SK-N-SH (cell line): ENCODE measurements at regions not wholly inside any gene's neighbourhood (a gene's known extent, or its start where the extent isn't known, plus 50 kb on each side); places are given as distances from the start of the nearest gene placed in this dataset.

ENCODE experiments used
- CTCF ChIA-PET: fragments of 300-600, 350-600 bp; formaldehyde crosslinking; extraction: SDS; loops from one replicate; lab custom pipeline; 2021; lab: Yijun Ruan, JAX
- POLR2A ChIA-PET: fragments of 350-600 bp; sonication (Branson Sonifier 250); formaldehyde crosslinking; extraction: SDS; loops from one replicate; lab custom pipeline; 2020; ENCODE audit warnings: antibody characterized with exemption, inconsistent platforms; lab: Yijun Ruan, JAX
- DNase-seq: peaks from one replicate; pipeline ENCODE4 v3.0.0; 2012
- H2AFZ ChIP-seq: fragments of 200-600 bp; sonication (generic); 2 replicates; pipeline ENCODE4 v1.8.1; 2016; ENCODE audit warnings: antibody characterized with exemption, mild to moderate bottlenecking, low read depth
- H3F3A ChIP-seq: fragments of 200-600 bp; sonication (generic); replicated peaks from 2 replicates; pipeline ENCODE3; 2016; ENCODE audit warnings: antibody characterized with exemption, mild to moderate bottlenecking; ENCODE audit not compliant: insufficient read depth
- H3K27ac ChIP-seq, 2 experiments: fragments of 200-500 bp in 1 of 2; fragments of 200-600 bp in 1 of 2; sonication (Bioruptor generic) in 1 of 2; sonication (generic), shearing (Covaris generic) in 1 of 2; 2 replicates each; pipeline versions ENCODE4 v1.5.1 to v1.6.1; 2014 to 2016; ENCODE audit warnings: low read depth in 2 of 2, inconsistent platforms in 1 of 2, low read length in 1 of 2, mild to moderate bottlenecking in 1 of 2, mixed read lengths in 1 of 2
- H3K27me3 ChIP-seq: fragments of 200-600 bp; sonication (generic), shearing (Covaris generic); 2 replicates; pipeline ENCODE4 v1.6.1; 2016; ENCODE audit warnings: mixed run types; ENCODE audit not compliant: insufficient read depth
- H3K36me3 ChIP-seq, 2 experiments: fragments of 200-500 bp in 1 of 2; fragments of 200-600 bp in 1 of 2; sonication (Bioruptor generic) in 1 of 2; sonication (generic) in 1 of 2; replicated peaks in 1 of 2; 2 replicates each; pipeline versions ENCODE3 to v1.5.1; 2014 to 2016; ENCODE audit warnings: low read length in 1 of 2, mild to moderate bottlenecking in 1 of 2; ENCODE audit not compliant: insufficient read depth in 2 of 2, control insufficient read depth in 1 of 2
- H3K4me1 ChIP-seq, 2 experiments: fragments of 200-500 bp in 1 of 2; fragments of 200-600 bp in 1 of 2; sonication (Bioruptor generic) in 1 of 2; sonication (generic), shearing (Covaris generic) in 1 of 2; 2 replicates each; pipeline versions ENCODE4 v1.5.1 to v1.6.1; 2014 to 2016; ENCODE audit warnings: low read depth in 1 of 2, low read length in 1 of 2, mixed run types in 1 of 2; ENCODE audit not compliant: insufficient read depth in 2 of 2, control insufficient read depth in 1 of 2
- H3K4me2 ChIP-seq: fragments of 200-600 bp; sonication (generic), shearing (Covaris generic); 2 replicates; pipeline ENCODE4 v1.6.1; 2017; ENCODE audit warnings: mixed run types
- H3K4me3 ChIP-seq, 2 experiments: fragments of 200-500 bp in 1 of 2; fragments of 200-600 bp in 1 of 2; sonication (Bioruptor generic) in 1 of 2; sonication (generic), shearing (Covaris generic) in 1 of 2; 2 replicates each; pipeline versions ENCODE4 v1.5.1 to v1.8.1; 2014 to 2016; ENCODE audit warnings: low read depth in 2 of 2, inconsistent platforms in 1 of 2, low read length in 1 of 2, mild to moderate bottlenecking in 1 of 2, mixed read lengths in 1 of 2, moderate library complexity in 1 of 2
- H3K79me2 ChIP-seq: fragments of 200-600 bp; sonication (generic); 2 replicates; pipeline ENCODE4 v1.8.1; 2017; ENCODE audit warnings: mild to moderate bottlenecking; ENCODE audit not compliant: insufficient read depth
- H3K9ac ChIP-seq: fragments of 200-600 bp; sonication (generic); 2 replicates; pipeline ENCODE4 v1.6.1; 2017; ENCODE audit warnings: mixed run types
- H3K9me2 ChIP-seq: fragments of 200-600 bp; sonication (generic); 2 replicates; pipeline ENCODE4 v1.6.1; 2017; ENCODE audit warnings: mixed run types
- H3K9me3 ChIP-seq: fragments of 200-600 bp; sonication (generic); 2 replicates; pipeline ENCODE4 v1.6.1; 2017; ENCODE audit warnings: mixed run types, mild to moderate bottlenecking, moderate library complexity
- H4K20me1 ChIP-seq: fragments of 200-600 bp; sonication (generic); 2 replicates; pipeline ENCODE4 v1.6.1; 2017; ENCODE audit warnings: mild to moderate bottlenecking, mixed run types; ENCODE audit not compliant: insufficient read depth
- CTCF ChIP-seq: fragments of 200-600 bp; sonication (generic); IDR thresholded peaks from 2 replicates; pipeline ENCODE4 v1.6.1; 2017; ENCODE audit warnings: antibody characterized with exemption, mild to moderate bottlenecking, moderate library complexity
- ELF1 ChIP-seq: IDR thresholded peaks from 2 replicates; pipeline ENCODE4 v1.4.0; 2012
- EP300 ChIP-seq, 2 experiments: IDR thresholded peaks; 2 replicates each; pipeline versions ENCODE4 v1.4.0 to v1.6.1; 2012; ENCODE audit warnings: borderline replicate concordance in 1 of 2, low read depth in 1 of 2, low read length in 1 of 2
- FOSL2 ChIP-seq: IDR thresholded peaks from 2 replicates; pipeline ENCODE4 v1.4.0; 2012; ENCODE audit warnings: low read depth, mild to moderate bottlenecking, moderate library complexity, borderline replicate concordance
- FOXJ3 ChIP-seq: sonication (generic); formaldehyde crosslinking; IDR thresholded peaks from 2 replicates; pipeline ENCODE4 v1.5.1; 2020; ENCODE audit warnings: mild to moderate bottlenecking, missing genetic modification reagents
- FOXM1 ChIP-seq: IDR thresholded peaks from 2 replicates; pipeline ENCODE4 v1.4.0; 2012; ENCODE audit warnings: low read depth, mild to moderate bottlenecking
- GABPA ChIP-seq: IDR thresholded peaks from 2 replicates; pipeline ENCODE4 v1.4.0; 2012; ENCODE audit warnings: low read depth, mild to moderate bottlenecking
- GATA2 ChIP-seq: sonication (generic); formaldehyde crosslinking; IDR thresholded peaks from 2 replicates; pipeline ENCODE4 v1.5.0; 2020; ENCODE audit warnings: mild to moderate bottlenecking, missing genetic modification reagents
- JUND ChIP-seq: IDR thresholded peaks from 2 replicates; pipeline ENCODE4 v1.4.0; 2012
- MEF2A ChIP-seq: IDR thresholded peaks from 2 replicates; pipeline ENCODE4 v1.4.0; 2012; ENCODE audit warnings: low read depth, borderline replicate concordance
- MXI1 ChIP-seq: IDR thresholded peaks from 2 replicates; pipeline ENCODE4 v1.6.1; 2012; ENCODE audit warnings: mild to moderate bottlenecking, low read depth, low read length, improper control_type of control experiment
- NRF1 ChIP-seq: IDR thresholded peaks from 2 replicates; pipeline ENCODE4 v1.6.1; 2012; ENCODE audit warnings: low read depth, mild to moderate bottlenecking, low read length
- PBX3 ChIP-seq: IDR thresholded peaks from 2 replicates; pipeline ENCODE4; 2012
- RFX5 ChIP-seq: IDR thresholded peaks from 2 replicates; pipeline ENCODE4 v1.6.1; 2012; ENCODE audit warnings: mild to moderate bottlenecking, improper control_type of control experiment, low read length
- TCF12 ChIP-seq: IDR thresholded peaks from 2 replicates; pipeline ENCODE4 v1.4.0; 2012
- WGBS: methylation state at CpG from one replicate; pipeline ENCODE4 v1.1.6; 2017; ENCODE audit warnings: low lambda C conversion rate; 5-methylcytosine and 5-hydroxymethylcytosine counted together
- TF ChIP-seq, protein P1 (sequence below): IDR thresholded peaks from 2 replicates; pipeline ENCODE4 v1.6.1; 2012; ENCODE audit warnings: mild to moderate bottlenecking, low read depth, low read length, moderate library complexity
- TF ChIP-seq, protein P2 (sequence below): IDR thresholded peaks from 2 replicates; pipeline ENCODE4 v1.4.0; 2012; ENCODE audit warnings: low read depth

- no peak for TF ChIP-seq FOSL2
- TF ChIP-seq JUND: no peak
These were observed 1380.6 kb upstream of the RAG2 start (continued) for GRCh38 chr11:37978647-37979046.

- no peak overlapping the region for H3K4me3 ChIP-seq
- ChIA-PET POLR2A (no interaction called here), CTCF (no interaction called here)
- no peaks in the 10 kb centered on the region for H3K79me2 ChIP-seq
- DNase-seq: no peak
- no peaks in the 10 kb centered on the region; a peak in 1 of 4 replicates for H3K4me1 ChIP-seq
- no peak for TF ChIP-seq GATA2
- TF ChIP-seq PBX3: no peak
- no peak for TF ChIP-seq EP300 (IDR thresholded peaks at IDR 0.05; ENCODE audit: borderline replicate concordance in 1 of 2, low read depth in 1 of 2, low read length in 1 of 2)
- no peak for TF ChIP-seq CTCF
- no peak for TF ChIP-seq RFX5
- TF ChIP-seq, protein P1, sequence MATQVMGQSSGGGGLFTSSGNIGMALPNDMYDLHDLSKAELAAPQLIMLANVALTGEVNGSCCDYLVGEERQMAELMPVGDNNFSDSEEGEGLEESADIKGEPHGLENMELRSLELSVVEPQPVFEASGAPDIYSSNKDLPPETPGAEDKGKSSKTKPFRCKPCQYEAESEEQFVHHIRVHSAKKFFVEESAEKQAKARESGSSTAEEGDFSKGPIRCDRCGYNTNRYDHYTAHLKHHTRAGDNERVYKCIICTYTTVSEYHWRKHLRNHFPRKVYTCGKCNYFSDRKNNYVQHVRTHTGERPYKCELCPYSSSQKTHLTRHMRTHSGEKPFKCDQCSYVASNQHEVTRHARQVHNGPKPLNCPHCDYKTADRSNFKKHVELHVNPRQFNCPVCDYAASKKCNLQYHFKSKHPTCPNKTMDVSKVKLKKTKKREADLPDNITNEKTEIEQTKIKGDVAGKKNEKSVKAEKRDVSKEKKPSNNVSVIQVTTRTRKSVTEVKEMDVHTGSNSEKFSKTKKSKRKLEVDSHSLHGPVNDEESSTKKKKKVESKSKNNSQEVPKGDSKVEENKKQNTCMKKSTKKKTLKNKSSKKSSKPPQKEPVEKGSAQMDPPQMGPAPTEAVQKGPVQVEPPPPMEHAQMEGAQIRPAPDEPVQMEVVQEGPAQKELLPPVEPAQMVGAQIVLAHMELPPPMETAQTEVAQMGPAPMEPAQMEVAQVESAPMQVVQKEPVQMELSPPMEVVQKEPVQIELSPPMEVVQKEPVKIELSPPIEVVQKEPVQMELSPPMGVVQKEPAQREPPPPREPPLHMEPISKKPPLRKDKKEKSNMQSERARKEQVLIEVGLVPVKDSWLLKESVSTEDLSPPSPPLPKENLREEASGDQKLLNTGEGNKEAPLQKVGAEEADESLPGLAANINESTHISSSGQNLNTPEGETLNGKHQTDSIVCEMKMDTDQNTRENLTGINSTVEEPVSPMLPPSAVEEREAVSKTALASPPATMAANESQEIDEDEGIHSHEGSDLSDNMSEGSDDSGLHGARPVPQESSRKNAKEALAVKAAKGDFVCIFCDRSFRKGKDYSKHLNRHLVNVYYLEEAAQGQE: no peak
- no peak for TF ChIP-seq NRF1
- H3K36me3 ChIP-seq: no peaks in the 10 kb centered on the region
- no peak overlapping the region for H3K4me2 ChIP-seq
- no peaks in the 10 kb centered on the region for H3K9me3 ChIP-seq
- H3K9me2 ChIP-seq: no peaks in the 10 kb centered on the region
- no peak overlapping the region for H3K27ac ChIP-seq
- no peak overlapping the region for H3K9ac ChIP-seq
- no peaks in the 10 kb centered on the region for H3F3A ChIP-seq
- H4K20me1 ChIP-seq: no peaks in the 10 kb centered on the region
- no peaks in the 10 kb centered on the region for H3K27me3 ChIP-seq
- WGBS: 55% methylated on average over 2 of the region's 2 CpGs
- no peak overlapping the region for H2AFZ ChIP-seq
These were observed 1375.9 kb upstream of the RAG2 start for GRCh38 chr11:37973941-37974340.

- Histone ChIP-seq H3F3A (no peaks in the 10 kb centered on the region), H3K4me3 (no peak overlapping the region), H3K4me1 (no peaks in the 10 kb centered on the region; a peak in 1 of 4 replicates), H3K27me3 (no peaks in the 10 kb centered on the region), H3K27ac (no peak overlapping the region), H2AFZ (no peak overlapping the region), H3K9ac (no peak overlapping the region)
- 42% methylated on average over 2 of the region's 2 CpGs for WGBS
- no peak for TF ChIP-seq MXI1
- TF ChIP-seq, protein P2, sequence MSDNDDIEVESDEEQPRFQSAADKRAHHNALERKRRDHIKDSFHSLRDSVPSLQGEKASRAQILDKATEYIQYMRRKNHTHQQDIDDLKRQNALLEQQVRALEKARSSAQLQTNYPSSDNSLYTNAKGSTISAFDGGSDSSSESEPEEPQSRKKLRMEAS: no peak
- no peak for TF ChIP-seq FOSL2
- no peak for TF ChIP-seq MEF2A
- no peak for TF ChIP-seq PBX3
- TF ChIP-seq CTCF: no peak
- TF ChIP-seq FOXJ3: no peak
- no peak for TF ChIP-seq ELF1
- no peak for TF ChIP-seq GABPA
- no peak for TF ChIP-seq TCF12
- TF ChIP-seq NRF1: no peak
- no peak for TF ChIP-seq FOXM1
- TF ChIP-seq, all 33 proteins: peak for 0
- Histone ChIP-seq H3K9me2 (no peaks in the 10 kb centered on the region), H3K4me2 (no peak overlapping the region), H3K9me3 (no peaks in the 10 kb centered on the region), H3K79me2 (no peaks in the 10 kb centered on the region), H3K36me3 (no peaks in the 10 kb centered on the region), H4K20me1 (no peaks in the 10 kb centered on the region)
- DNase-seq: no peak
- POLR2A ChIA-PET: no interaction called here
- CTCF ChIA-PET: no interaction called here
These were observed 1374.7 kb upstream of the RAG2 start for GRCh38 chr11:37972691-37973090.
